HepG2 (cell line): ENCODE measurements at regions not wholly inside any gene's neighbourhood (a gene's known extent, or its start where the extent isn't known, plus 50 kb on each side); places are given as distances from the start of the nearest gene placed in this dataset.

ENCODE experiments used
- ATRX ChIP-seq: sonication (generic); formaldehyde crosslinking; IDR thresholded peaks from 2 replicates; pipeline ENCODE4 v1.4.0; 2020; ENCODE audit warnings: missing genetic modification reagents, borderline replicate concordance
- CTCF ChIP-seq: sonication (generic); formaldehyde crosslinking; IDR thresholded peaks from 2 replicates; pipeline ENCODE4 v1.5.0; 2020; ENCODE audit warnings: mild to moderate bottlenecking, missing genetic modification reagents, moderate library complexity
- EZH2 ChIP-seq: conservative IDR thresholded peaks from 2 replicates; pipeline ENCODE4 v1.6.1; 2012; ENCODE audit warnings: mild to moderate bottlenecking, low read depth, low read length, moderate library complexity
- GABPA ChIP-seq, 2 experiments: IDR thresholded peaks; 2 replicates each; pipeline ENCODE4 v1.6.1; 2011 to 2016; ENCODE audit warnings: low read depth in 2 of 2, low read length in 1 of 2, missing biosample characterization in 1 of 2, missing genetic modification characterization in 1 of 2
- IRF1 ChIP-seq: sonication (generic); formaldehyde crosslinking; IDR thresholded peaks from 2 replicates; pipeline ENCODE4 v1.4.0; 2020; ENCODE audit warnings: low read depth, mild to moderate bottlenecking, missing genetic modification reagents
- MED1 ChIP-seq: sonication (generic); formaldehyde crosslinking; IDR thresholded peaks from 2 replicates; pipeline ENCODE4 v1.4.0; 2020; ENCODE audit warnings: missing genetic modification reagents
- MYC ChIP-seq: sonication (generic); formaldehyde crosslinking; IDR thresholded peaks from 2 replicates; pipeline ENCODE4 v1.9.0; 2021; ENCODE audit warnings: missing genetic modification reagents, borderline replicate concordance
- NFRKB ChIP-seq: fragments of 450-650 bp; IDR thresholded peaks from 2 replicates; pipeline ENCODE4 v1.6.1; 2017
- PITX1 ChIP-seq: sonication (generic); formaldehyde crosslinking; IDR thresholded peaks from 2 replicates; pipeline ENCODE4 v1.5.1; 2020; ENCODE audit warnings: mild to moderate bottlenecking, missing genetic modification reagents
- REST ChIP-seq, 2 experiments: IDR thresholded peaks; 2 replicates each; pipeline ENCODE4 v1.6.1; 2011 to 2012; ENCODE audit warnings: low read length in 2 of 2, borderline replicate concordance in 1 of 2, low read depth in 1 of 2, mild to moderate bottlenecking in 1 of 2, moderate library complexity in 1 of 2
- ZNF121 ChIP-seq: sonication (generic); formaldehyde crosslinking; IDR thresholded peaks from 2 replicates; pipeline ENCODE4 v1.5.0; 2020; ENCODE audit warnings: mild to moderate bottlenecking, missing genetic modification reagents
- ZNF281 ChIP-seq: sonication (generic); formaldehyde crosslinking; IDR thresholded peaks from 2 replicates; pipeline ENCODE4 v1.4.0; 2020; ENCODE audit warnings: missing genetic modification reagents, borderline replicate concordance
- ZNF451 ChIP-seq: sonication (generic); formaldehyde crosslinking; IDR thresholded peaks from 2 replicates; pipeline ENCODE4 v1.5.0; 2020; ENCODE audit warnings: mild to moderate bottlenecking, missing genetic modification reagents

GRCh38 chr5:107134931-107135330 is 535.8 kb downstream of the EFNA5 start:
- no peak for TF ChIP-seq ZNF451 (CRISPR knock-in tag)
- no peak for TF ChIP-seq ZNF121 (CRISPR knock-in tag)
- no peak for TF ChIP-seq CTCF (CRISPR knock-in tag)
- TF ChIP-seq ATRX: no peak
- TF ChIP-seq GABPA (IDR thresholded peaks at IDR 0.05; ENCODE audit: low read depth, low read length): no peak
- TF ChIP-seq GABPA (CRISPR knock-in tag; IDR thresholded peaks at IDR 0.05; ENCODE audit: low read depth): no peak
- TF ChIP-seq MYC (CRISPR knock-in tag): no peak
- no peak for TF ChIP-seq EZH2
- no peak for TF ChIP-seq PITX1
- no peak for TF ChIP-seq REST (IDR thresholded peaks at IDR 0.05; ENCODE audit: borderline replicate concordance in 1 of 2, low read depth in 1 of 2, low read length in 2 of 2)
- TF ChIP-seq NFRKB: no peak
- TF ChIP-seq IRF1 (CRISPR knock-in tag): no peak
- no peak for TF ChIP-seq ZNF281 (CRISPR knock-in tag)
- no peak for TF ChIP-seq MED1 (CRISPR knock-in tag)
